IMR-90 (cell line): ENCODE measurements at regions not wholly inside any gene's neighbourhood (a gene's known extent, or its start where the extent isn't known, plus 50 kb on each side); places are given as distances from the start of the nearest gene placed in this dataset.

ENCODE experiments used
- ATAC-seq: fragments of 200-7000 bp; cut with Tn5 transposase; 2 replicates; pipeline ENCODE4 v1.9.1; 2020; ENCODE audit warnings: low read depth, mild to moderate bottlenecking, moderate library complexity
- BruUV-seq: library from RNA; stranded (reverse); fragments of 400-500 nt; replicated peaks from 2 replicates; lab custom pipeline; 2021; lab: Mats Ljungman, UMichigan
- CTCF ChIA-PET: fragments of 300-600 bp; formaldehyde crosslinking; extraction: SDS; loops from one replicate; lab custom pipeline; 2021; ENCODE audit warnings: antibody characterized with exemption; lab: Yijun Ruan, JAX
- POLR2A ChIA-PET: fragments of 300-600 bp; sonication (Branson Sonifier 250); formaldehyde crosslinking; loops from one replicate; lab custom pipeline; 2022; ENCODE audit warnings: antibody characterized with exemption; ENCODE audit not compliant: unreplicated experiment; lab: Charles Lee
- DNase-seq: peaks from one replicate; pipeline ENCODE4 v3.0.0; 2013
- H2AFZ ChIP-seq: replicated peaks from 2 replicates; pipeline ENCODE3; 2013; ENCODE audit warnings: low read length, mild to moderate bottlenecking; ENCODE audit not compliant: poor library complexity
- H2AK5ac ChIP-seq: 2 replicates; pipeline ENCODE4 v1.6.1; 2013; ENCODE audit warnings: low read depth, low read length, inconsistent platforms
- H2AK9ac ChIP-seq: replicated peaks from 2 replicates; pipeline ENCODE3; 2013; ENCODE audit warnings: mild to moderate bottlenecking, low read depth, low read length, moderate library complexity; ENCODE audit not compliant: poor library complexity
- H2BK120ac ChIP-seq: 2 replicates; pipeline ENCODE4 v1.6.1; 2013; ENCODE audit warnings: low read depth, low read length, inconsistent platforms
- H2BK15ac ChIP-seq: 3 replicates; pipeline ENCODE4 v1.6.1; 2013; ENCODE audit warnings: low read depth, low read length, inconsistent platforms
- H2BK20ac ChIP-seq: 2 replicates; pipeline ENCODE4 v1.6.1; 2013; ENCODE audit warnings: low read depth, mild to moderate bottlenecking, inconsistent platforms, low read length, moderate library complexity
- H2BK5ac ChIP-seq: 2 replicates; pipeline ENCODE4 v1.6.1; 2013; ENCODE audit warnings: mild to moderate bottlenecking, low read depth, low read length, inconsistent platforms; ENCODE audit not compliant: poor library complexity, severe bottlenecking
- H3K14ac ChIP-seq: replicated peaks from 2 replicates; pipeline ENCODE4 v1.6.1; 2013; ENCODE audit warnings: low read depth, low read length, inconsistent platforms
- H3K18ac ChIP-seq: 2 replicates; pipeline ENCODE4 v1.6.1; 2013; ENCODE audit warnings: low read depth, low read length, control low read depth
- H3K23ac ChIP-seq: 2 replicates; pipeline ENCODE4 v1.6.1; 2013; ENCODE audit warnings: low read depth, low read length, inconsistent platforms
- H3K27ac ChIP-seq: 2 replicates; pipeline ENCODE4 v1.5.1; 2013; ENCODE audit warnings: mild to moderate bottlenecking, control low read depth, low read length; ENCODE audit not compliant: insufficient read depth
- H3K27me3 ChIP-seq: 2 replicates; pipeline ENCODE4 v1.6.1; 2013; ENCODE audit warnings: low read length; ENCODE audit not compliant: control insufficient read depth, insufficient read depth
- H3K36me3 ChIP-seq: 2 replicates; pipeline ENCODE4 v1.6.1; 2013; ENCODE audit warnings: low read length, mixed read lengths; ENCODE audit not compliant: control insufficient read depth, insufficient read depth
- H3K4ac ChIP-seq: 2 replicates; pipeline ENCODE4 v1.6.1; 2013; ENCODE audit warnings: low read depth, low read length, inconsistent platforms
- H3K4me1 ChIP-seq: 2 replicates; pipeline ENCODE4 v1.6.1; 2013; ENCODE audit warnings: low read length, mixed read lengths; ENCODE audit not compliant: control insufficient read depth, insufficient read depth
- H3K4me2 ChIP-seq: 2 replicates; pipeline ENCODE4 v1.6.1; 2013; ENCODE audit warnings: low read depth, mild to moderate bottlenecking, control low read depth, low read length, moderate library complexity
- H3K4me3 ChIP-seq: 2 replicates; pipeline ENCODE4 v1.5.1; 2013; ENCODE audit warnings: low read depth, mild to moderate bottlenecking, control low read depth, low read length, moderate library complexity; ENCODE audit not compliant: insufficient read depth
- H3K56ac ChIP-seq: 2 replicates; pipeline ENCODE4 v1.6.1; 2013; ENCODE audit warnings: low read length, inconsistent platforms; ENCODE audit not compliant: insufficient read depth; ENCODE audit errors: extremely low read depth
- H3K79me1 ChIP-seq, 2 experiments: 2 replicates each; pipeline ENCODE4 v1.6.1; 2013; ENCODE audit warnings: low read length in 2 of 2, inconsistent platforms in 1 of 2, low read depth in 1 of 2
- H3K9ac ChIP-seq: 2 replicates; pipeline ENCODE4 v1.6.1; 2013; ENCODE audit warnings: low read depth, low read length, control low read depth
- H3K9me1 ChIP-seq: 2 replicates; pipeline ENCODE4 v1.6.1; 2013; ENCODE audit warnings: low read length, inconsistent platforms; ENCODE audit not compliant: insufficient read depth
- H3K9me3 ChIP-seq: 2 replicates; pipeline ENCODE4 v1.6.1; 2013; ENCODE audit warnings: low read length; ENCODE audit not compliant: control insufficient read depth, insufficient read depth
- H4K20me1 ChIP-seq: 2 replicates; pipeline ENCODE4 v1.6.1; 2013; ENCODE audit warnings: low read length, inconsistent platforms; ENCODE audit not compliant: insufficient read depth
- H4K5ac ChIP-seq: 2 replicates; pipeline ENCODE4 v1.6.1; 2013; ENCODE audit warnings: mild to moderate bottlenecking, low read depth, low read length, control low read depth
- H4K8ac ChIP-seq, 2 experiments: 2 replicates each; pipeline ENCODE4 v1.6.1; 2013; ENCODE audit warnings: low read depth in 2 of 2, low read length in 2 of 2, control low read depth in 1 of 2, inconsistent platforms in 1 of 2
- H4K91ac ChIP-seq: 2 replicates; pipeline ENCODE4 v1.6.1; 2013; ENCODE audit warnings: low read depth, low read length, inconsistent platforms; ENCODE audit not compliant: insufficient read depth
- BHLHE40 ChIP-seq: fragments of 150-350 bp; IDR thresholded peaks from 2 replicates; pipeline ENCODE4 v1.6.1; 2016; ENCODE audit warnings: mild to moderate bottlenecking, low read depth, low read length
- CEBPB ChIP-seq: IDR thresholded peaks from 2 replicates; pipeline ENCODE4 v1.6.1; 2012; ENCODE audit warnings: low read depth, low read length, improper control_type of control experiment
- CHD1 ChIP-seq: IDR thresholded peaks from 2 replicates; pipeline ENCODE4 v1.6.1; 2012; ENCODE audit warnings: low read depth, low read length, improper control_type of control experiment
- ELK1 ChIP-seq: fragments of 150-350 bp; IDR thresholded peaks from 2 replicates; pipeline ENCODE4 v1.6.1; 2016; ENCODE audit warnings: low read depth, mild to moderate bottlenecking, low read length, moderate library complexity, borderline replicate concordance
- FOS ChIP-seq: fragments of 150-350 bp; IDR thresholded peaks from 2 replicates; pipeline ENCODE4 v1.6.1; 2016; ENCODE audit warnings: low read depth, low read length
- MAFK ChIP-seq: IDR thresholded peaks from 2 replicates; pipeline ENCODE4 v1.6.1; 2012; ENCODE audit warnings: low read depth, low read length, improper control_type of control experiment
- MAZ ChIP-seq: IDR thresholded peaks from 2 replicates; pipeline ENCODE4 v1.6.1; 2012; ENCODE audit warnings: low read depth, mild to moderate bottlenecking, low read length, improper control_type of control experiment, moderate library complexity, borderline replicate concordance
- MXI1 ChIP-seq: IDR thresholded peaks from 2 replicates; pipeline ENCODE4 v1.6.1; 2012; ENCODE audit warnings: low read depth, mild to moderate bottlenecking, low read length, moderate library complexity, borderline replicate concordance
- NFE2L2 ChIP-seq: fragments of 150-350 bp; IDR thresholded peaks from 2 replicates; pipeline ENCODE4 v1.6.1; 2016; ENCODE audit warnings: low read depth, mild to moderate bottlenecking, low read length
- POLR2A ChIP-seq: IDR thresholded peaks from 2 replicates; pipeline ENCODE4 v1.6.1; 2012; ENCODE audit warnings: mild to moderate bottlenecking, low read depth, low read length
- RAD21 ChIP-seq: IDR thresholded peaks from 2 replicates; pipeline ENCODE4 v1.6.1; 2012; ENCODE audit warnings: low read length, improper control_type of control experiment
- RCOR1 ChIP-seq: IDR thresholded peaks from 2 replicates; pipeline ENCODE4 v1.6.1; 2012; ENCODE audit warnings: mild to moderate bottlenecking, low read length, improper control_type of control experiment; ENCODE audit not compliant: insufficient replicate concordance
- RFX5 ChIP-seq: IDR thresholded peaks from 2 replicates; pipeline ENCODE4 v1.8.0; 2012; ENCODE audit warnings: low read depth, mild to moderate bottlenecking, low read length, moderate library complexity
- SMC3 ChIP-seq: fragments of 150-350 bp; IDR thresholded peaks from 2 replicates; pipeline ENCODE4 v1.6.1; 2016; ENCODE audit warnings: low read depth, mild to moderate bottlenecking, antibody characterized with exemption, low read length, moderate library complexity
- dilution Hi-C: fragments of 300-500 bp; cut with HindIII; formaldehyde crosslinking; loops from one replicate; pipeline ENCODE4 v1.14.3; 2018; ENCODE audit warnings: low sequenced_read_pairs; ENCODE audit not compliant: unreplicated experiment
- in situ Hi-C: fragments of 300-500 bp; cut with MboI; formaldehyde crosslinking; loops from 3 replicates; pipeline ENCODE4 v1.14.3; 2019; ENCODE audit warnings: low sequenced_read_pairs, inconsistent platforms, mixed read lengths
- intact Hi-C: fragments of 100-400 bp; cut with micrococcal nuclease; formaldehyde crosslinking; loops from 2 replicates; pipeline ENCODE4 v1.10.0; 2022
- TF ChIP-seq, protein P1 (sequence below): fragments of 150-350 bp; IDR thresholded peaks from 2 replicates; pipeline ENCODE4 v1.6.1; 2017; ENCODE audit warnings: mild to moderate bottlenecking, antibody characterized with exemption, low read length, low read depth
- TF ChIP-seq, protein P2 (sequence below): conservative IDR thresholded peaks from 2 replicates; pipeline ENCODE4 v1.5.1; 2012; ENCODE audit warnings: mild to moderate bottlenecking, low read depth, low read length, improper control_type of control experiment

GRCh38 chr10:4482659-4483058, 343.3 kb upstream of the AKR1E2 start:
- H3K9ac ChIP-seq, result no peak overlapping the region
- TF ChIP-seq, protein P1, sequence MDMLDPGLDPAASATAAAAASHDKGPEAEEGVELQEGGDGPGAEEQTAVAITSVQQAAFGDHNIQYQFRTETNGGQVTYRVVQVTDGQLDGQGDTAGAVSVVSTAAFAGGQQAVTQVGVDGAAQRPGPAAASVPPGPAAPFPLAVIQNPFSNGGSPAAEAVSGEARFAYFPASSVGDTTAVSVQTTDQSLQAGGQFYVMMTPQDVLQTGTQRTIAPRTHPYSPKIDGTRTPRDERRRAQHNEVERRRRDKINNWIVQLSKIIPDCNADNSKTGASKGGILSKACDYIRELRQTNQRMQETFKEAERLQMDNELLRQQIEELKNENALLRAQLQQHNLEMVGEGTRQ, result no peak
- no peak for TF ChIP-seq MXI1
- TF ChIP-seq, protein P2, sequence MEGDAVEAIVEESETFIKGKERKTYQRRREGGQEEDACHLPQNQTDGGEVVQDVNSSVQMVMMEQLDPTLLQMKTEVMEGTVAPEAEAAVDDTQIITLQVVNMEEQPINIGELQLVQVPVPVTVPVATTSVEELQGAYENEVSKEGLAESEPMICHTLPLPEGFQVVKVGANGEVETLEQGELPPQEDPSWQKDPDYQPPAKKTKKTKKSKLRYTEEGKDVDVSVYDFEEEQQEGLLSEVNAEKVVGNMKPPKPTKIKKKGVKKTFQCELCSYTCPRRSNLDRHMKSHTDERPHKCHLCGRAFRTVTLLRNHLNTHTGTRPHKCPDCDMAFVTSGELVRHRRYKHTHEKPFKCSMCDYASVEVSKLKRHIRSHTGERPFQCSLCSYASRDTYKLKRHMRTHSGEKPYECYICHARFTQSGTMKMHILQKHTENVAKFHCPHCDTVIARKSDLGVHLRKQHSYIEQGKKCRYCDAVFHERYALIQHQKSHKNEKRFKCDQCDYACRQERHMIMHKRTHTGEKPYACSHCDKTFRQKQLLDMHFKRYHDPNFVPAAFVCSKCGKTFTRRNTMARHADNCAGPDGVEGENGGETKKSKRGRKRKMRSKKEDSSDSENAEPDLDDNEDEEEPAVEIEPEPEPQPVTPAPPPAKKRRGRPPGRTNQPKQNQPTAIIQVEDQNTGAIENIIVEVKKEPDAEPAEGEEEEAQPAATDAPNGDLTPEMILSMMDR, result no peak
- no peak for TF ChIP-seq ELK1
- TF ChIP-seq RFX5, result no peak
- no peak for TF ChIP-seq POLR2A
- no peak for TF ChIP-seq NFE2L2
- TF ChIP-seq FOS, result no peak
- TF ChIP-seq CHD1, result no peak
- no peak for TF ChIP-seq CEBPB
- TF ChIP-seq MAFK, result no peak
- TF ChIP-seq RAD21, result no peak
- no peak for TF ChIP-seq SMC3
- TF ChIP-seq BHLHE40, result no peak
- no peak for TF ChIP-seq MAZ
- TF ChIP-seq RCOR1, result no peak
- H2BK15ac ChIP-seq, result no peak overlapping the region
- no peak overlapping the region for H4K5ac ChIP-seq
- H3K4ac ChIP-seq, result no peak overlapping the region
- dilution Hi-C loops (no loop called here), intact Hi-C loops (no loop called here), in situ Hi-C loops (no loop called here)
- POLR2A ChIA-PET, result no interaction called here
- BruUV-seq, result no TSS peak
- no peak overlapping the region for H3K14ac ChIP-seq
- no peak overlapping the region for H4K8ac ChIP-seq
- H3K9me3 ChIP-seq, result no peaks in the 10 kb centered on the region
- H2BK5ac ChIP-seq, result no peak overlapping the region
- H3K9me1 ChIP-seq, result no peaks in the 10 kb centered on the region
- ATAC-seq, result no peak
- H3K4me3 ChIP-seq, result no peak overlapping the region
- H3K23ac ChIP-seq, result no peak overlapping the region
- H3K36me3 ChIP-seq, result no peaks in the 10 kb centered on the region
- no peak overlapping the region for H2BK20ac ChIP-seq
- no peak for DNase-seq
- CTCF ChIA-PET, result no interaction called here
- no peak overlapping the region for H4K91ac ChIP-seq
- no peak overlapping the region for H3K4me2 ChIP-seq
- no peak overlapping the region for H2AFZ ChIP-seq
- no peaks in the 10 kb centered on the region for H3K4me1 ChIP-seq
- H2AK9ac ChIP-seq, result no peak overlapping the region
- no peak overlapping the region for H2BK120ac ChIP-seq
- H3K27me3 ChIP-seq, result no peaks in the 10 kb centered on the region
- H3K27ac ChIP-seq, result no peak overlapping the region
- H3K79me1 ChIP-seq, result no peaks in the 10 kb centered on the region
- H4K20me1 ChIP-seq, result no peaks in the 10 kb centered on the region
- no peak overlapping the region for H3K56ac ChIP-seq
- no peak overlapping the region for H3K18ac ChIP-seq
- no peak overlapping the region for H2AK5ac ChIP-seq
